H9 (cell line): ENCODE measurements at regions not wholly inside any gene's neighbourhood (a gene's known extent, or its start where the extent isn't known, plus 50 kb on each side); places are given as distances from the start of the nearest gene placed in this dataset.

Source experiments
- DNase-seq: peaks from one replicate; pipeline ENCODE4 v3.0.0-alpha.2; 2017
- H2AFZ ChIP-seq: one replicate; pipeline ENCODE4 v1.6.1; 2013; ENCODE audit warnings: mild to moderate bottlenecking, low read length, control low read depth, moderate library complexity
- H2AK5ac ChIP-seq: 2 replicates; pipeline ENCODE4 v1.6.1; 2013; ENCODE audit warnings: low read length, control low read depth, mixed read lengths; ENCODE audit not compliant: insufficient read length
- H2BK120ac ChIP-seq: one replicate; pipeline ENCODE4 v1.6.1; 2013; ENCODE audit warnings: low read depth, mild to moderate bottlenecking, low read length, control low read depth, inconsistent platforms; ENCODE audit not compliant: poor library complexity, severe bottlenecking
- H2BK12ac ChIP-seq: 2 replicates; pipeline ENCODE4 v1.6.1; 2013; ENCODE audit warnings: low read length, control low read depth, mixed read lengths, low read depth; ENCODE audit not compliant: insufficient read length
- H2BK15ac ChIP-seq: 2 replicates; pipeline ENCODE4 v1.6.1; 2013; ENCODE audit warnings: low read depth, low read length, control low read depth
- H2BK20ac ChIP-seq: one replicate; pipeline ENCODE4 v1.6.1; 2013; ENCODE audit warnings: low read depth, mild to moderate bottlenecking, low read length, control low read depth, inconsistent platforms; ENCODE audit not compliant: poor library complexity, severe bottlenecking
- H2BK5ac ChIP-seq: 2 replicates; pipeline ENCODE4 v1.6.1; 2013; ENCODE audit warnings: low read length, control low read depth, mixed read lengths; ENCODE audit not compliant: insufficient read length
- H3K14ac ChIP-seq: 2 replicates; pipeline ENCODE4 v1.6.1; 2013; ENCODE audit warnings: low read length, control low read depth; ENCODE audit not compliant: insufficient read depth
- H3K18ac ChIP-seq: 2 replicates; pipeline ENCODE4 v1.6.1; 2013; ENCODE audit warnings: low read depth, mild to moderate bottlenecking, mixed read lengths, low read length, control low read depth; ENCODE audit not compliant: insufficient read length
- H3K23ac ChIP-seq: 2 replicates; pipeline ENCODE4 v1.6.1; 2013; ENCODE audit warnings: low read length, control low read depth, mixed read lengths, low read depth; ENCODE audit not compliant: insufficient read length
- H3K23me2 ChIP-seq: 2 replicates; pipeline ENCODE4 v1.6.1; 2013; ENCODE audit warnings: low read depth, mild to moderate bottlenecking, mixed read lengths, low read length, control low read depth; ENCODE audit not compliant: insufficient read length, poor library complexity, severe bottlenecking
- H3K27ac ChIP-seq: 2 replicates; pipeline ENCODE4 v1.5.1; 2013; ENCODE audit warnings: low read length, control low read depth, mixed read lengths, low read depth; ENCODE audit not compliant: insufficient read length
- H3K27me3 ChIP-seq: 2 replicates; pipeline ENCODE4 v1.6.1; 2013; ENCODE audit warnings: low read length, control low read depth, inconsistent platforms; ENCODE audit not compliant: insufficient read depth
- H3K4ac ChIP-seq: 2 replicates; pipeline ENCODE4 v1.6.1; 2013; ENCODE audit warnings: low read depth, mild to moderate bottlenecking, control low read depth, inconsistent platforms, low read length, moderate library complexity
- H3K4me1 ChIP-seq: 2 replicates; pipeline ENCODE4 v1.6.1; 2013; ENCODE audit warnings: low read length, control low read depth, inconsistent platforms; ENCODE audit not compliant: insufficient read depth
- H3K4me2 ChIP-seq: 2 replicates; pipeline ENCODE4 v1.6.1; 2013; ENCODE audit warnings: low read length, control low read depth, mixed read lengths; ENCODE audit not compliant: insufficient read length, insufficient read depth
- H3K56ac ChIP-seq: 2 replicates; pipeline ENCODE4 v1.6.1; 2013; ENCODE audit warnings: low read depth, mild to moderate bottlenecking, mixed read lengths, low read length, control low read depth; ENCODE audit not compliant: insufficient read length
- H3K79me1 ChIP-seq: 2 replicates; pipeline ENCODE4 v1.6.1; 2013; ENCODE audit warnings: low read depth, mild to moderate bottlenecking, moderate library complexity, low read length, control low read depth, inconsistent platforms; ENCODE audit not compliant: insufficient read depth, poor library complexity, severe bottlenecking
- H3K79me2 ChIP-seq: 2 replicates; pipeline ENCODE4 v1.6.1; 2013; ENCODE audit warnings: low read length, control low read depth, inconsistent platforms; ENCODE audit not compliant: insufficient read depth
- H3K9ac ChIP-seq: 2 replicates; pipeline ENCODE4 v1.6.1; 2013; ENCODE audit warnings: low read length, control low read depth, mixed read lengths; ENCODE audit not compliant: insufficient read length; ENCODE audit errors: extremely low read depth
- H3K9me3 ChIP-seq: one replicate; pipeline ENCODE4 v1.6.1; 2013; ENCODE audit warnings: low read depth, low read length, inconsistent platforms; ENCODE audit not compliant: control insufficient read depth
- H3T11ph ChIP-seq: one replicate; pipeline ENCODE4 v1.6.1; 2013; ENCODE audit warnings: mild to moderate bottlenecking, low read length, control low read depth, inconsistent platforms
- H4K20me1 ChIP-seq: one replicate; pipeline ENCODE4 v1.6.1; 2013; ENCODE audit not compliant: control insufficient read depth, insufficient read length, insufficient read depth
- H4K5ac ChIP-seq: 2 replicates; pipeline ENCODE4 v1.6.1; 2013; ENCODE audit warnings: low read depth, mild to moderate bottlenecking, mixed read lengths, low read length, control low read depth; ENCODE audit not compliant: insufficient read length
- H4K8ac ChIP-seq: replicated peaks from 2 replicates; pipeline ENCODE4 v1.6.1; 2013; ENCODE audit warnings: low read length, control low read depth, mixed read lengths, low read depth; ENCODE audit not compliant: insufficient read length
- H4K91ac ChIP-seq: 2 replicates; pipeline ENCODE4 v1.6.1; 2013; ENCODE audit warnings: low read depth, mild to moderate bottlenecking, moderate library complexity, mixed read lengths, low read length, control low read depth; ENCODE audit not compliant: insufficient read length
- H3K27ac Mint-ChIP-seq, 3 experiments: 2 replicates in 2 of 3; 3 replicates in 1 of 3; pipeline ENCODE4 v1.8.0; 2020 to 2021; ENCODE audit warnings: mixed read lengths in 3 of 3, mild to moderate bottlenecking in 1 of 3, moderate library complexity in 1 of 3
- H3K27me3 Mint-ChIP-seq: 2 replicates; pipeline ENCODE4 v1.8.0; 2021; ENCODE audit warnings: low read depth, mild to moderate bottlenecking, moderate library complexity, mixed read lengths
- H3K36me3 Mint-ChIP-seq, 3 experiments: 2 replicates in 2 of 3; 3 replicates in 1 of 3; pipeline ENCODE4 v1.8.0; 2020 to 2021; ENCODE audit warnings: low read depth in 3 of 3, mixed read lengths in 3 of 3; ENCODE audit not compliant: insufficient read depth in 1 of 3
- H3K4me1 Mint-ChIP-seq, 2 experiments: 2 replicates each; pipeline ENCODE4 v1.8.0; 2020; ENCODE audit warnings: mixed read lengths in 2 of 2
- H3K4me3 Mint-ChIP-seq, 2 experiments: 2 replicates in 1 of 2; 3 replicates in 1 of 2; pipeline ENCODE4 v1.8.0; 2020 to 2021; ENCODE audit warnings: mild to moderate bottlenecking in 2 of 2, mixed read lengths in 2 of 2, moderate library complexity in 1 of 2
- H3K9me3 Mint-ChIP-seq, 2 experiments: 2 replicates in 1 of 2; 3 replicates in 1 of 2; pipeline ENCODE4 v1.8.0; 2020; ENCODE audit warnings: mild to moderate bottlenecking in 2 of 2, mixed read lengths in 2 of 2, moderate library complexity in 1 of 2
- WGBS: extraction: QIAGEN DNeasy Blood & Tissue Kit; methylation state at CpG from one replicate; pipeline ENCODE4 v1.1.7; 2013; ENCODE audit warnings: missing lambda C conversion rate, low lambda C conversion rate, mixed read lengths; ENCODE audit not compliant: insufficient read length; ENCODE audit errors: extremely low coverage; 5-methylcytosine and 5-hydroxymethylcytosine counted together
- TF ChIP-seq, protein P1 (sequence below): fragments of 200-600 bp; sonication (generic); conservative IDR thresholded peaks from 3 replicates; pipeline ENCODE4 v1.8.0; 2021; ENCODE audit warnings: antibody characterized with exemption, mild to moderate bottlenecking

DNA sequence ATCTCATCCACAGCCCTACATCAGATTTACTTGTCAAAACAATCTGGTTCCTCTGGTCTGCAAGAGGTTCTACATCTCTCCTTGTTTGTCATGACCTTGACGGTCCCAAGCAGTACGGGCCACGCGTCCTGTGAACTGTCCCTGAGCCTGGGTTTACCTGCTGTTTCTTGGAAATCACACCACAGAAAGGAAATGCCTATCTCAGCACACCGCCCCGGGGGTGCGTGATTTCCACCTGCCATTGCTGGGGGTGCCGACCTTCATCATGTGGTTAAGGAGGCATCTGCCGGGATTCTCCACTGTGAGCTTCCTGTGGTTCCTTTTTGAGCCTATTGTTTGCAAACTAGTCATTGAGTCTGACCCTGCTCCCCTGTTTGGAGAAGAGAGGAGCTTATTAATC lies 1363.4 kb downstream of the BRD1 start:
- H3K36me3 Mint-ChIP-seq, result no peaks in the 10 kb centered on the region
- Histone ChIP-seq H3K4ac (no peak overlapping the region), H3K23me2 (no peaks in the 10 kb centered on the region), H4K20me1 (no peaks in the 10 kb centered on the region), H2AK5ac (no peak overlapping the region), H4K91ac (no peak overlapping the region), H4K5ac (no peak overlapping the region), H3T11ph (no peak overlapping the region), H3K27me3 (no peaks in the 10 kb centered on the region), H2BK20ac (no peak overlapping the region), H3K4me1 (no peaks in the 10 kb centered on the region), H3K9ac (no peak overlapping the region), H3K79me2 (no peaks in the 10 kb centered on the region), H3K79me1 (no peaks in the 10 kb centered on the region), H2BK12ac (no peak overlapping the region), H3K4me2 (no peak overlapping the region), H3K14ac (no peak overlapping the region), H3K23ac (no peak overlapping the region), H4K8ac (no peak overlapping the region), H2BK15ac (no peak overlapping the region), H3K56ac (no peak overlapping the region), H3K18ac (no peak overlapping the region), H3K27ac (no peak overlapping the region), H2BK120ac (no peak overlapping the region), H2AFZ (no peak overlapping the region), H3K9me3 (no peaks in the 10 kb centered on the region), H2BK5ac (no peak overlapping the region)
- H3K4me3 Mint-ChIP-seq, result no peak overlapping the region
- H3K27ac Mint-ChIP-seq, result peak overlapping the region in 1 of 3 experiments; percentile 14; a peak in 1 of 7 replicates
- no peaks in the 10 kb centered on the region; the same call in 1 of the 2 replicates for H3K27me3 Mint-ChIP-seq
- no peak for DNase-seq
- H3K9me3 Mint-ChIP-seq, result peaks cover 0 to 3% of the 10 kb centered on the region in 2 experiments; a peak in 1 of 5 replicates
- H3K4me1 Mint-ChIP-seq, result peaks cover 6 to 7% of the 10 kb centered on the region in 2 experiments; a peak in 3 of 4 replicates
- WGBS, result no CpG with 5 or more reads among the region's 9 CpGs
- TF ChIP-seq, protein P1, sequence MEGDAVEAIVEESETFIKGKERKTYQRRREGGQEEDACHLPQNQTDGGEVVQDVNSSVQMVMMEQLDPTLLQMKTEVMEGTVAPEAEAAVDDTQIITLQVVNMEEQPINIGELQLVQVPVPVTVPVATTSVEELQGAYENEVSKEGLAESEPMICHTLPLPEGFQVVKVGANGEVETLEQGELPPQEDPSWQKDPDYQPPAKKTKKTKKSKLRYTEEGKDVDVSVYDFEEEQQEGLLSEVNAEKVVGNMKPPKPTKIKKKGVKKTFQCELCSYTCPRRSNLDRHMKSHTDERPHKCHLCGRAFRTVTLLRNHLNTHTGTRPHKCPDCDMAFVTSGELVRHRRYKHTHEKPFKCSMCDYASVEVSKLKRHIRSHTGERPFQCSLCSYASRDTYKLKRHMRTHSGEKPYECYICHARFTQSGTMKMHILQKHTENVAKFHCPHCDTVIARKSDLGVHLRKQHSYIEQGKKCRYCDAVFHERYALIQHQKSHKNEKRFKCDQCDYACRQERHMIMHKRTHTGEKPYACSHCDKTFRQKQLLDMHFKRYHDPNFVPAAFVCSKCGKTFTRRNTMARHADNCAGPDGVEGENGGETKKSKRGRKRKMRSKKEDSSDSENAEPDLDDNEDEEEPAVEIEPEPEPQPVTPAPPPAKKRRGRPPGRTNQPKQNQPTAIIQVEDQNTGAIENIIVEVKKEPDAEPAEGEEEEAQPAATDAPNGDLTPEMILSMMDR, result no peak
